Uterus (tissue), 2 donors: ENCODE measurements at regions not wholly inside any gene's neighbourhood (a gene's known extent, or its start where the extent isn't known, plus 50 kb on each side); places are given as distances from the start of the nearest gene placed in this dataset.
"Not testable (repeated sequence)": the region's sequence is repeated elsewhere in the genome, so short reads cannot be mapped to it uniquely, and the experiment has no call there.

Source experiments
- POLR2A ChIP-seq, 2 donors: fragments of 450-650 bp; IDR thresholded peaks; one replicate each; pipeline ENCODE4 v1.6.1; 2016; ENCODE audit warnings: antibody characterized with exemption in 2 of 2, mild to moderate bottlenecking in 1 of 2, moderate library complexity in 1 of 2
- TF ChIP-seq, protein P1 (sequence below), 4 experiments: fragments of 200-600 bp in 2 of 4; fragments of 450-650 bp in 2 of 4; sonication (generic) in 2 of 4; IDR thresholded peaks; one replicate each; pipeline ENCODE4 v1.5.1; 2016 to 2019; ENCODE audit warnings: antibody characterized with exemption in 4 of 4, mild to moderate bottlenecking in 2 of 4, moderate library complexity in 1 of 4

GRCh38 chr3:75397486-75397885 lies 266.6 kb upstream of the FRG2C start:
- TF ChIP-seq, protein P1, sequence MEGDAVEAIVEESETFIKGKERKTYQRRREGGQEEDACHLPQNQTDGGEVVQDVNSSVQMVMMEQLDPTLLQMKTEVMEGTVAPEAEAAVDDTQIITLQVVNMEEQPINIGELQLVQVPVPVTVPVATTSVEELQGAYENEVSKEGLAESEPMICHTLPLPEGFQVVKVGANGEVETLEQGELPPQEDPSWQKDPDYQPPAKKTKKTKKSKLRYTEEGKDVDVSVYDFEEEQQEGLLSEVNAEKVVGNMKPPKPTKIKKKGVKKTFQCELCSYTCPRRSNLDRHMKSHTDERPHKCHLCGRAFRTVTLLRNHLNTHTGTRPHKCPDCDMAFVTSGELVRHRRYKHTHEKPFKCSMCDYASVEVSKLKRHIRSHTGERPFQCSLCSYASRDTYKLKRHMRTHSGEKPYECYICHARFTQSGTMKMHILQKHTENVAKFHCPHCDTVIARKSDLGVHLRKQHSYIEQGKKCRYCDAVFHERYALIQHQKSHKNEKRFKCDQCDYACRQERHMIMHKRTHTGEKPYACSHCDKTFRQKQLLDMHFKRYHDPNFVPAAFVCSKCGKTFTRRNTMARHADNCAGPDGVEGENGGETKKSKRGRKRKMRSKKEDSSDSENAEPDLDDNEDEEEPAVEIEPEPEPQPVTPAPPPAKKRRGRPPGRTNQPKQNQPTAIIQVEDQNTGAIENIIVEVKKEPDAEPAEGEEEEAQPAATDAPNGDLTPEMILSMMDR (IDR thresholded peaks at IDR 0.05): not testable (repeated sequence)
- TF ChIP-seq POLR2A (IDR thresholded peaks at IDR 0.05): not testable (repeated sequence)
